K562 (cell line): ENCODE measurements at regions not wholly inside any gene's neighbourhood (a gene's known extent, or its start where the extent isn't known, plus 50 kb on each side); places are given as distances from the start of the nearest gene placed in this dataset.

Source experiments
- ATAC-seq: fragments of 200-7000 bp; cut with Tn5 transposase; 3 replicates; pipeline ENCODE4 v1.9.1; 2020; ENCODE audit warnings: moderate library complexity
- BruUV-seq: library from RNA; stranded (reverse); fragments of 400-500 nt; replicated peaks from 2 replicates; lab custom pipeline; 2021; lab: Mats Ljungman, UMichigan
- CTCF ChIA-PET: fragments of 300-600 bp; formaldehyde crosslinking; extraction: SDS; loops from one replicate; lab custom pipeline; 2021; ENCODE audit warnings: low intra/inter-chr PET ratio; lab: Yijun Ruan, JAX
- POLR2A ChIA-PET: fragments of 300-600, 350-650 bp; sonication (Branson Sonifier 250); formaldehyde crosslinking; extraction: SDS; loops from one replicate; lab custom pipeline; 2021; ENCODE audit warnings: antibody characterized with exemption, inconsistent platforms; lab: Yijun Ruan, JAX
- DNase-seq, 4 experiments: peaks; one replicate each; pipeline versions ENCODE4 v3.0.0 to v3.0.0-alpha.2; 2011 to 2018; ENCODE audit warnings: low spot score in 3 of 4, mixed read lengths in 3 of 4; ENCODE audit errors: extremely low read depth in 1 of 4
- FAIRE-seq: peaks from 2 replicates; lab custom pipeline; 2011; peaks lifted over from hg19 to GRCh38; lab: Jason Lieb, UNC
- H2AFZ ChIP-seq: 2 replicates; pipeline ENCODE4 v1.6.0; 2011; ENCODE audit warnings: low read depth, low read length, control low read depth, inconsistent platforms
- H3K27ac ChIP-seq: fragments of 200-600 bp; 3 replicates; pipeline ENCODE4 v1.8.0; 2011; ENCODE audit warnings: low read depth, mild to moderate bottlenecking, control low read depth, inconsistent platforms, low read length, moderate library complexity, mixed read lengths; ENCODE audit errors: extremely low read depth
- H3K27me3 ChIP-seq, 2 experiments: fragments of 300-600 bp in 1 of 2; 2 replicates in 1 of 2; 3 replicates in 1 of 2; pipeline versions ENCODE4 v1.6.0 to v1.8.0; 2011; ENCODE audit warnings: inconsistent platforms in 2 of 2, low read length in 2 of 2, mild to moderate bottlenecking in 1 of 2, mixed read lengths in 1 of 2, moderate library complexity in 1 of 2; ENCODE audit not compliant: control insufficient read depth in 2 of 2, insufficient read depth in 2 of 2
- H3K36me3 ChIP-seq: fragments of 300-600 bp; 3 replicates; pipeline ENCODE4 v1.8.0; 2011; ENCODE audit warnings: mild to moderate bottlenecking, low read length, inconsistent platforms; ENCODE audit not compliant: control insufficient read depth, insufficient read depth
- H3K4me1 ChIP-seq, 2 experiments: fragments of 200-600 bp in 1 of 2; replicated peaks in 1 of 2; 2 replicates in 1 of 2; 3 replicates in 1 of 2; pipeline versions ENCODE4 v1.5.1 to v1.8.0; 2011; ENCODE audit warnings: inconsistent platforms in 2 of 2, low read length in 2 of 2, mild to moderate bottlenecking in 1 of 2, mixed read lengths in 1 of 2, moderate library complexity in 1 of 2; ENCODE audit not compliant: control insufficient read depth in 2 of 2, insufficient read depth in 2 of 2
- H3K4me2 ChIP-seq: 2 replicates; pipeline ENCODE4 v1.6.1; 2011; ENCODE audit warnings: low read length, control low read depth, inconsistent platforms, mixed read lengths; ENCODE audit not compliant: insufficient read depth
- H3K4me3 ChIP-seq: fragments of 200-600 bp; sonication (generic), shearing (Covaris generic); 2 replicates; pipeline ENCODE4 v1.5.1; 2016; ENCODE audit warnings: control low read depth, inconsistent platforms
- H3K79me2 ChIP-seq: fragments of 200-600 bp; 3 replicates; pipeline ENCODE4 v1.8.0; 2011; ENCODE audit warnings: low read length, inconsistent platforms; ENCODE audit not compliant: control insufficient read depth, insufficient read depth
- H3K9ac ChIP-seq, 2 experiments: 2 replicates each; pipeline versions ENCODE4 v1.6.0 to v1.6.1; 2011; ENCODE audit warnings: low read depth in 2 of 2, low read length in 2 of 2, control low read depth in 1 of 2, inconsistent platforms in 1 of 2, mild to moderate bottlenecking in 1 of 2, mixed read lengths in 1 of 2; ENCODE audit not compliant: insufficient read depth in 1 of 2
- H3K9me1 ChIP-seq: one replicate; pipeline ENCODE4 v1.6.0; 2011; ENCODE audit warnings: inconsistent platforms, mild to moderate bottlenecking, low read length, moderate library complexity; ENCODE audit not compliant: control insufficient read depth, insufficient read depth
- H3K9me3 ChIP-seq: replicated peaks from 2 replicates; pipeline ENCODE4 v1.5.1; 2011; ENCODE audit warnings: low read depth, low read length, inconsistent platforms; ENCODE audit not compliant: control insufficient read depth, insufficient read depth
- H4K20me1 ChIP-seq: replicated peaks from 2 replicates; pipeline ENCODE4 v1.6.1; 2011; ENCODE audit warnings: low read length, inconsistent platforms, mixed read lengths; ENCODE audit not compliant: control insufficient read depth, insufficient read depth
- CBX8 ChIP-seq: fragments of 200-600 bp; sonication (generic); IDR thresholded peaks from 2 replicates; pipeline ENCODE4 v1.6.1; 2012; ENCODE audit warnings: borderline replicate concordance, mixed run types, low read depth, mild to moderate bottlenecking, moderate library complexity, mixed read lengths, low read length, control low read depth, inconsistent platforms; ENCODE audit not compliant: poor library complexity, severe bottlenecking; ENCODE audit errors: extremely low read depth
- CREB3L1 ChIP-seq: fragments of 450-650 bp; IDR thresholded peaks from 2 replicates; pipeline ENCODE4 v1.6.1; 2014; ENCODE audit warnings: low read depth, mild to moderate bottlenecking, moderate library complexity, borderline replicate concordance
- EHMT2 ChIP-seq: fragments of 450-650 bp; IDR thresholded peaks from 2 replicates; pipeline ENCODE4 v1.6.1; 2018; ENCODE audit warnings: antibody characterized with exemption
- ERF ChIP-seq: fragments of 450-650 bp; formaldehyde crosslinking; IDR thresholded peaks from 2 replicates; pipeline ENCODE4 v1.4.0; 2020; ENCODE audit warnings: mild to moderate bottlenecking, mixed read lengths
- NBN ChIP-seq: fragments of 450-650 bp; IDR thresholded peaks from 2 replicates; pipeline ENCODE4 v1.6.1; 2016; ENCODE audit warnings: low read depth, mild to moderate bottlenecking
- NCOA4 ChIP-seq: fragments of 450-650 bp; IDR thresholded peaks from 2 replicates; pipeline ENCODE4 v1.6.1; 2018; ENCODE audit warnings: mild to moderate bottlenecking; ENCODE audit not compliant: partially characterized antibody
- NKRF ChIP-seq: fragments of 450-650 bp; IDR thresholded peaks from 2 replicates; pipeline ENCODE4 v1.6.1; 2016; ENCODE audit warnings: borderline replicate concordance
- NR2F6 ChIP-seq: fragments of 450-650 bp; formaldehyde crosslinking; IDR thresholded peaks from 2 replicates; pipeline ENCODE4 v1.4.0; 2020; ENCODE audit warnings: mild to moderate bottlenecking
- RNF219 ChIP-seq: fragments of 250-450 bp; sonication (Bioruptor Pico); IDR thresholded peaks from 2 replicates; pipeline ENCODE4 v1.5.0; 2022; ENCODE audit warnings: mild to moderate bottlenecking
- RUNX1 ChIP-seq: sonication (generic); IDR thresholded peaks from 2 replicates; pipeline ENCODE4 v1.6.1; 2016; ENCODE audit warnings: antibody characterized with exemption, low read depth
- USF1 ChIP-seq: sonication (generic); formaldehyde crosslinking; IDR thresholded peaks from 2 replicates; pipeline ENCODE4 v1.9.0; 2022; ENCODE audit warnings: mild to moderate bottlenecking, missing genetic modification reagents
- ZC3H4 ChIP-seq: sonication (generic); formaldehyde crosslinking; IDR thresholded peaks from 2 replicates; pipeline ENCODE4 v1.9.0; 2021; ENCODE audit warnings: missing genetic modification reagents, borderline replicate concordance
- ZKSCAN3 ChIP-seq: fragments of 250-450 bp; sonication (Bioruptor Pico); IDR thresholded peaks from 2 replicates; pipeline ENCODE4 v1.4.0; 2020
- ZNF449 ChIP-seq: fragments of 250-450 bp; sonication (Bioruptor Pico); IDR thresholded peaks from 2 replicates; pipeline ENCODE4 v1.8.0; 2022; ENCODE audit warnings: moderate library complexity, mild to moderate bottlenecking, inconsistent platforms
- ZSCAN29 ChIP-seq: fragments of 450-650 bp; IDR thresholded peaks from 2 replicates; pipeline ENCODE4 v1.6.1; 2017
- WGBS: fragments of 100-300 bp; shearing (Covaris generic); methylation state at CpG from one replicate; pipeline ENCODE4 v1.1.6; 2016; ENCODE audit warnings: low coverage, mixed read lengths; ENCODE audit not compliant: insufficient coverage; ENCODE audit errors: missing lambda C conversion rate; 5-methylcytosine and 5-hydroxymethylcytosine counted together
- in situ Hi-C: fragments of 300-500 bp; cut with MboI; formaldehyde crosslinking; loops from 4 replicates; pipeline ENCODE4 v1.15.0; 2018; ENCODE audit warnings: inconsistent platforms, mixed read lengths
- intact Hi-C: fragments of 100-400 bp; cut with micrococcal nuclease; formaldehyde crosslinking; loops from 2 replicates; pipeline ENCODE4 v1.14.2; 2022

GRCh38 chr14:55832974-55833373, 253.0 kb downstream of the KTN1 start:
- Histone ChIP-seq H4K20me1 (no peaks in the 10 kb centered on the region), H3K79me2 (no peaks in the 10 kb centered on the region), H2AFZ (no peak overlapping the region), H3K9me1 (no peaks in the 10 kb centered on the region), H3K4me1 (no peaks in the 10 kb centered on the region), H3K4me2 (no peak overlapping the region), H3K36me3 (no peaks in the 10 kb centered on the region), H3K4me3 (no peak overlapping the region), H3K27ac (no peak overlapping the region), H3K9ac (no peak overlapping the region), H3K27me3 (no peaks in the 10 kb centered on the region; a peak in 1 of 5 replicates), H3K9me3 (no peaks in the 10 kb centered on the region)
- DNase-seq, result no peak
- ATAC-seq, result no peak
- ChIA-PET CTCF (no interaction called here), POLR2A (no interaction called here)
- in situ Hi-C loops (no loop called here), intact Hi-C loops (no loop called here)
- no TSS peak for BruUV-seq
- no peak for FAIRE-seq
- WGBS, result 0% methylated on average over 1 of the region's 1 CpG
- TF ChIP-seq NR2F6 (no peak), ZSCAN29 (no peak), CBX8 (no peak), NCOA4 (no peak), EHMT2 (no peak), RUNX1 (no peak), ZC3H4 (CRISPR knock-in tag) (no peak), ZKSCAN3 (no peak), ERF (CRISPR knock-in tag) (no peak), NBN (no peak), ZNF449 (no peak), RNF219 (CRISPR knock-in tag) (no peak), USF1 (CRISPR knock-in tag) (no peak), NKRF (no peak), CREB3L1 (no peak)
